HG02938 (cell line): ENCODE measurements at regions not wholly inside any gene's neighbourhood (a gene's known extent, or its start where the extent isn't known, plus 50 kb on each side); places are given as distances from the start of the nearest gene placed in this dataset.

Experiments
- ATAC-seq: cut with Tn5 transposase; IDR thresholded peaks from one replicate; pipeline ENCODE4 v1.9.1; 2021; ENCODE audit warnings: mild to moderate bottlenecking, moderate library complexity; ENCODE audit not compliant: unreplicated experiment

DNA sequence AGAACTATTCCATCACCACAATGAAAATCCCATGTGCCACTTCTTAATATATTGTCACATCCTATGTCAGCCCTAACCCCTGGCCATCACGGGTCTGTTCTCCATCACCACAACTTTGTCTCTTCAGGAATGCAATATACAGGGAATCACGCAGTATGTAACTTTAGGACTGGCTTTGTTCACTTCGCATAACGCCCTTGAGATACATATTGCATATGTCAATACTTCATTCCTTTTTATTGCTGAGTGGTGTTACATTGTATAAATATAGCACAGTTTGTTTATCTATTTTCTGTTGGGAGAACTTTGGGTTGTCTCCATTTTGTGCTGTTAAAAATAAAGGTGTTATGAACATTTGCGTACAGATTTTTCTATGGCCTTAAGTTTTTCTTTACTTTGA is 195.4 kb upstream of the ZMIZ1 start:
- ATAC-seq, result no peak

GRCh38 chr10:78875331-78875877 is 193.4 kb upstream of the ZMIZ1 start:
- no peak for ATAC-seq

DNA sequence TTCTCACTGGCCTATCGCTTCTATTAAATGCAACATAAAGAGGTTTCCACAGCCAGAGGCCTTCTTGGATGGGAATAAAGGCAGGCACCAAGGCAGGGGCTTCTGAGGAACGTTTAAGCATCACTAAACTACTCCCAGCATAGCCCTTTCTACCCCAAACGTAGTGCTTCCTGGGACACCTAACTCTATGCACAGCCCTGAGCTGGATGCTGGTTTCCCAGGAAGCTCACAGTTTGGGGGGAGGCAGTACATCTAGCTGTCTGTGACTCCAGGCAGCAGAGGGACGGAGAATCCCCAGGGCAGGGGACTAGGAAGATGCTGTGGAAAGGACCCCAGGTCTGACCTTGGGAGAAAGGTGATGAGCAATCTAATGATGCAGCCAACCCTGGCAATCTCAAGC is 192.8 kb upstream of the ZMIZ1 start:
- no peak for ATAC-seq

- ATAC-seq, result no peak
Measured at GRCh38 chr10:78876449-78876848, 192.3 kb upstream of the ZMIZ1 start.

DNA sequence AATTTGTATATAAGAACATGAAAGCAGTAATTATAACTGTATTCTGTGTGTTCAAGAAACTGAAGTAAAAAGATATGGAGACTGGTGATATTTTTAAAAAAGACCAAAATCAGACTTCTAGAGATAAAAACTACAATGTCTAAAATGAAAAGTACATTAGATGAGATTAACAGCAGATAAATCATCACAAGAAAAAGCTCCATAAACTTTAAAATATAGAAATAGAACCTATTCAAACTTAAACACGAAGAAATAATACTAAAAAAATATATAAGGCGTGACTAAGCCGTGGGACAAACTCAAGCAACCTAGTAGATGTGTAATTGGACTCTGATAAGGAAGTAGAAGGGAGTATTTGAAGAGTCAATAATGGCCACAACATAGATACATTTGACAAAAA is 189.1 kb upstream of the ZMIZ1 start:
- no peak for ATAC-seq

DNA sequence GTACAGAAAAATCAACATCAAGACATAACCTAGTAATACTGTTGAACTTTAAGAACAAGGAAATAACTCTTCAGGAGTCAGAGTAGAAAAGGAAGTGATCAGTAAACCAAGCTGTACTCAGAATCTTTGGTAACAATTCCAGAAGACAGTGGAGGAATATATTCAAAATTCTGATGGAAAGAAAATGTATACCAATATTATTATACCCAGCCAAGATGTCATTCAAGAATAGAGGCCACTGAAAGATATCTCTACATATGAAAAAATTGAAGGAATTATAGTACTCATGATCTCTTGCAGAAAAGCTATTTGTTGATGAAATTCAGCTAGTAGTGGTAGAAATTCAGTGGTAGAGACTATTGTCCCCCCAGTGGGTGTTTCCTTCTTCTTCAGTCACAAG is 182.6 kb upstream of the ZMIZ1 start:
- ATAC-seq, result no peak

GRCh38 chr10:78889536-78890063 is 179.2 kb upstream of the ZMIZ1 start:
- ATAC-seq, result no peak

DNA sequence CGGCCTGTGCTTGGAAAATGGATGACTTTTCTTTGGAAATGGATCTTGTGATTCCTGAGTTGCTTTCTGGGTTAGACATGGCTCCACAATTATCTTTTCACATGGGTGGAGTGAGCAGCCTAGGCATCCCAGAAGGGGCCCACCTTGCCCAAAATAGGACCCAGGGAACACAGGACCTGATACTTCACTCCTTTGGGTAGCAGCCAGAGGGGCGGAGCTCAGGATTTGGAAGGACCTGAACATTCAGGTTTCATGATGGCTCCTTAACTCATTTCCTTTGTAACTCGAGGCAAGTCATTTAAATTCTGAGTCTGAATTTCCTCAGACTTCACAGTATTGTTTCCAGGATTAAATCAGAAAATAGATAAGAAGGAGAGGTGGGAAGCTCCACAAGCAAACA is 178.3 kb upstream of the ZMIZ1 start:
- no peak for ATAC-seq

DNA sequence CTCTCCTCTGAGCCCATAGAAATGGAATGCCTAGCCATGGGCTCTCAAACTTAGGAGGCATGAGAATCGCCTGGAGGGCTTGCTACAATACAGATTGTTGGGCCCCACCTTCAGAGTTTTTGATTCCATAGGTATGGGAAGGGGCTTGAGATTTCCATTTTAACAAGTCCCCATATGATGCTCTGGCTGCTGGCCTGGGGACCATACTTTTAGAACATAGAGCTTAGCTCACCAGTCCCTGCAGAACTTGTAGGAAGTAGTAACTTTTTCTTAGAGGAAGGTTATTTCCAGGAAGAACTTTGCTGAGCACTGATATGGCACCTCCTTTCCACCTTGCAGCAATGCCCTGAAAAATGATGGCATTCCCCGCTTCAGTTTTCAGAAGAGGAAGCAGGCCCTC is 177.0 kb upstream of the ZMIZ1 start:
- no peak for ATAC-seq

DNA sequence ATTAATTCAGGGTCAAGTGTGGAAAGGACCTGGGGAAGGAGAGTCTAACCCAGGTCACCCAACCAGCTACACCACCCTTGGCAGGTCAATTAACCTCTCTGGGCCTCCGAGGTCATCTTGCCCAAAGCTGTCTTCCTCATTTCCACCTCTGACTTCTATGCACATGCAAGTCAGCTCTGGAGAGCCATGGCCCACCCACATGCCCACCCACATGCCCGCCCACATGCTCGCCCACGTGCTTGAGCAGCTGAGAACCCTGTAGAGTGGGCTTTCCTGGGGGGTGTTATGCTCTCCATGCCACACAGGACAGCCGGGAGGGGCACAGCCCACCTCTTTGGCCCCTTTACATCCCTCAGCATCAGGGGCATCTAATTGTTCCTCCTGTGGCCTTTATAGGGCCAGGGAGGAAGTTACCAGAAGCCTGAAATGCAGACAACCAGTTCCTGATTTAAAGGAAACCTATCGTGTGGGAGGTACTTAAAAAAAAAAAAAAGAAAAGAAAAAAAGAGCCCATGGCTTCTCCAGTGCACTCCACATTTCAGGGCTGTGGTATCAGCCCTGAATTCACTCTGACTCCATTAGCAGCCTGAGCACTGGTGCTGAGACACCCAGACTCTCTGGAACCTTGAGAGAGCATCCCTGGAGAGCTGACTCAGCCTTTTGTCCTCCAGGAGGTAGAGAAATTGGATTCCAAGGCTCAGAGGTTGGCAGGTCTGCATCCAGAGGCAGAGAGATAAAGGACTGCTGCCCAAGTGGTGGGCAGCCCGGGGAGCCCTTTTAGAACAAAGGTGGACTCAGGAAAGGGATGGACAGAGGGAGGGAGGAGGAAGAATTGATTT is 176.2 kb upstream of the ZMIZ1 start:
- no peak for ATAC-seq

DNA sequence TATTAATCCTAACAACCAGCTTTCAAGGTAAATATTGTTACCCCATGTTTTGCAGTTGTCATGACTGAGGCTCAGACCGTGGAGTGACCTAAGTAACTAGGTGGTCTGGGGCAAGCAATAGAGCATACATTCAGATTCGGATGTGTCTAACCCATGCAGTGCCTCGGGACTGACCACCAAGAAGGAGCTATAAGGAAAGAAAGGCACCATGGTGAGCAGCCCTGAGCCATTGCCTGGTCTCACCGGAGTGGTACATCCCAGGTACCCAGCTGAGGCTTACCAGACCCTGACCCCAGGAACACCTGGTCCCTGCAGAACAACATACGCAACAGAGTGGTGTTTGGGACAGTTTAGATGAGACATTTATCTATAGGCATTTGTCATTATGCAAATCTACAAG is 175.5 kb upstream of the ZMIZ1 start:
- ATAC-seq, result no peak

DNA sequence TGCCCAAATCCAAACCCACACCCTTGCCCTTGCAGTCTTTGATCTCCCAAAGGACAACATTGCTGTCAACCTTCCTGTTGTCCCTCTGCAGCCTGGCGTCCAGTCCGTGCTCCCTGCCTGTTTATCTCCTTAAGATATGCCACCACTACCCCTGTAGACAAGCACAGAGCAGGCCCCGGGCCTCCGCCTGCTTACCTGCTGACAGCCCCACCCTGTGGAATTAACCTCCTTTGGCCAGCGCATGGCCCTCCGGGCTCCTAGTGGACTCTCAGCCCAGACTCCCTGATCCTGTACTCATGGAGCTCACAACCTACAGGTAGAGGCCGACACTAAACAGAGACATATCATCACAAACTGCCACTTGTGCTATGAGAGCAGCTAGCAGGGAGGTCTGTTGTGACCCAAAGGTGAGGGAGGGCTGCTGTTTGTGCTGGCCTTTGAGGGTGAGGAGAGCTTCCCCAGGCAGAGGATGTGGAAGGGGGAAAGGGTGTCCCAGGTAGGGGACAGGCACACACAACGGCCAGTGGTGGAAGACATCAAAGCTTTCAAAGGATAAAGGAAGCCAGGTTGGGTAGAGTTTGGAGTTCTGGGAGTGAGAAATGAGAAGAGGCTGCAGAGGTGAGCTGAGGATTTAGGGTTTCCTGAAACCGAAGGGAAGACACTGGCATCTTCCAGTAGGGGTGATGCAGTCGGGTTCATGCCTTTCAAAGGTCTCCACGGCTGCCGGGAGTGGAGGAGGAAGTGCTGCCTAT is 174.5 kb upstream of the ZMIZ1 start:
- ATAC-seq, result no peak

GRCh38 chr10:78894841-78895195 is 173.9 kb upstream of the ZMIZ1 start:
- no peak for ATAC-seq

DNA sequence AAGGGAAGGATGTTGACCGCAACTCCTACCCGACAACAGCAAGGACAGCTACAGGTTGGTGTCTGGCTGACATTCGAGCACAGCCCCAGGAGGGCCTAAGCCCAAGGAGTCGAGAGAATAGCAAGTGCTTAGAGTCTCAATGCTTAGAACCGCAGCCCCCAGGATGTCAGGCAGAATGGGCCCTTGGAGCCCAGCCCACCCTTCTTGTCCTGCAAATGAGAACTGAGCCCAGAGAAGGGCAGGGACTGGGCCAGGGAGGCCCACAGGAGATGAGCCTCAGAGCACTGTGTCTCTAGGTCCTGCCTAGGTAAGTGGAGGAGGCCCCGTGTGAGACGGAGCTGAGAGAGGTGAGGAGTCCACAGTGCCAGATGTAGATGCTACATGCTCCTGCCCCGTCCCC is 173.3 kb upstream of the ZMIZ1 start:
- no peak for ATAC-seq

GRCh38 chr10:78896159-78896928 is 172.4 kb upstream of the ZMIZ1 start:
- ATAC-seq, result no peak

GRCh38 chr10:78898341-78899097 is 170.2 kb upstream of the ZMIZ1 start:
- ATAC-seq, result no peak

DNA sequence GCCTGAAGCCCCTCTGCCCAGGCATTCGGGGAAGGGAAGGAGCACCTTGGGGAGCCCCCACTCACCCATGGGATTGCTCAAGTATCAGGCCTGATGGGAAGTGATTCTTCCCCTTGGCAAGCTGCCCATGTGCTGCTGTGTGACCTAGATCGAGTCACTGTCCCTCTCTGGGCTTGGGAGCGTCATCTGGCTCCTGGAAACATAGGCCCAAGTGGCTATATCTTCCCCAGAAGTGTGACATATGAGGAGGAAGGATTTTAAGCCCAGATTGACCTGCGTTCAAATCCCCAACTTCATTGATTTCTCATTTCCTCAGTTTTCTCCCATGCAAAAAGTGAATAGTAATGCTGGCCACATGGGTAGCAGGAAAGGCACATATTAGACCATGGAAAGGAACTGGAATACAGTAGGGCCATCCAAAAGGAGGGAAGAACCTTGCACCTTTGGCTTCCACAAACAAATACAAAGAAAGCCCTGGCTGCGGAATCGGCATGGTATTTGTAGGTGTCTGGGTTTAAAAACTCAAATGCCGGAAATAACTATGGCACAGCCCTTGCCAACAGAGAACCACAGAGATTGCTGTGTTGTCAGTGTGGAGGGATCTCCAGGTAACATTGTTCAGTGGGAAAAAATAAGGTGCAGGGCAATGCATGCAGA is 169.5 kb upstream of the ZMIZ1 start:
- ATAC-seq, result no peak

- no peak for ATAC-seq
Measured at GRCh38 chr10:78899996-78900714, 168.6 kb upstream of the ZMIZ1 start.

GRCh38 chr10:78900715-78901430 is 167.9 kb upstream of the ZMIZ1 start:
- no peak for ATAC-seq
